GM18498 (cell line): ENCODE measurements at regions not wholly inside any gene's neighbourhood (a gene's known extent, or its start where the extent isn't known, plus 50 kb on each side); places are given as distances from the start of the nearest gene placed in this dataset.

ENCODE experiments used
- ATAC-seq: cut with Tn5 transposase; IDR thresholded peaks from one replicate; pipeline ENCODE4 v1.9.1; 2021; ENCODE audit warnings: mild to moderate bottlenecking, moderate library complexity; ENCODE audit not compliant: unreplicated experiment

DNA sequence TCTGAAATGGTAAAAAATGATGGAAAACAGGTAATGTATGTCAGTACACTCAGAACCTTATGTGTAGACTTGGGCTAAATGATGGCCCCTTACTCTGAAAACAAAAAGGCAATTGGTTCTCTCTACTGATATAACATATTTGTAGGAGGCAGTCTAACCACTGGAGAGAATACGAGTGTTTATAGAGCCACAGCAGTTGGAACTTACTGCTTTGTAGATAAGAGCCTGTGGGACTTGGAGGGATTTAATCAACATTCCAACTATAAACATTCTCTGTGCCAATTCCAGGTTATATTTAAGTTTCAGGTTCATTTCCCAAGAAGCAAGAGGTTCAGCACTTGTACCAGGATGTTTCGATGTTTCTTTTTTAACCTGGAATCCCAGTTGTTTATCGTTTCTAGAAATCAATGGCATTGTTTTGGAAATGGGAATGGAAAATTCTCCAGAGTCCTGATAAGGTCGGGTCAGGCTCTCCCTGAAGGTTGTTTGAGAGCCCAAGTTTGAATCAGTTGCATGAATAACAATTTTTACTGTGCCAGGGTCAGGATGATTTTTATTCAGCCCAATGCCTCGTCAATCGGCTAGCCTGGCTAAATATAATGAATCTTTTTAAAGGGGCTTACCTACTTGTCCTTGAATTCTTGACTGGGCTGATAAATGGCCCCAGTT is 278.4 kb upstream of the FAM98A start:
- ATAC-seq, result no peak

DNA sequence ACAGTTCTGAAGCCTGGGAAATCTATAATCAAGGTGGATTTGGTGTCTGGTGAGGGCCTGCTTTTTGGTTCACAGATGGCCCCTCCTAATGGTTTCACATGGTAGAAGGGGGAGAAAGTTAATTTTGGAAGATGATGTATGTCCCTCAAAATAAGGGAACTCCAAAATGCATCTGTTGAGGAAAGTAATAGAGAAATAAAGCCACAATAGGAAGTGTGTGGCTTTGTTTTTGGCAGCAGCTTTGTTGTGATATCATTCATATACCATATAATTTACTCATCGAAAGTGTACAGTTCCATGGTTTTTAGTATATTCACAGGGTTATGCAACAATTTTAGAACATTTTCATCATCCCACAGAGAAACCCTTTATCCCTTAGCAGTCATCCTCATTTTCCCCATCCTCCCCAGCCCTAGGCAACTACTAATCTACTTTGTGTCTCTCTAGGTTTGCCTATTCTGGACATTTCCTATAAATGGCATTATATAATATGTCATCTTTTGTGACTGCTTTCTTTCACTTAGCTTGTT is 274.0 kb upstream of the FAM98A start:
- ATAC-seq, result no peak

DNA sequence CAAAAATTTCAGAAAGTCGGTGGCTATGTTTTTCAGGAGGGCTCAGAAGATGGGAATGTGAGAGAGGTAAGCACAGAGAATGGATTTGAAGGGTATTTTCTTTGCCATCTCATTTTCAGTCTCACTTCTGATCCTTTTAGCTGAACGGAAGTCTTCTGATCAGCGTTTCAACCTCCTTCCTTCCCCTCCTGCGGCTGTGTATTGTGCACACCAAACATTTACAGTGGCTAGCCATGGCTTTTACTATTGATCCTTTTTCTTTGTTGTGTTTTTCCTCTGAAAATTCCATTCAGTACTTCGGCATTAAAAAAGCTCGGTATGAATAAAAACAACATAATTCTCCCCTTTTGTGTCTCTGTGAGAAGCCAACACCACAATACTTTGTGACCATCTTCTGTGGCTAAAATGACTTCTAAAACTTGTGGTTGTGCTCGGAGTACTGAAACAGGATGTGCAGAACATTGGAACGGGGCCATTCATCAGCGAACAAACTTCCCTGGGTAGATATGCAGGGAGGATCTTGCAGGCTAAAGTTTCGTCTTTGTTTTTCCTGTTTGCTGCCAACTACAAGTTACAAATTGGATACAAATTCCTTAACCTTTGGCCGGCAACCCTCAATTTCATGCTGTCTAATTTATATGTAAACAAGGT is 260.8 kb upstream of the FAM98A start:
- ATAC-seq, result no peak

DNA sequence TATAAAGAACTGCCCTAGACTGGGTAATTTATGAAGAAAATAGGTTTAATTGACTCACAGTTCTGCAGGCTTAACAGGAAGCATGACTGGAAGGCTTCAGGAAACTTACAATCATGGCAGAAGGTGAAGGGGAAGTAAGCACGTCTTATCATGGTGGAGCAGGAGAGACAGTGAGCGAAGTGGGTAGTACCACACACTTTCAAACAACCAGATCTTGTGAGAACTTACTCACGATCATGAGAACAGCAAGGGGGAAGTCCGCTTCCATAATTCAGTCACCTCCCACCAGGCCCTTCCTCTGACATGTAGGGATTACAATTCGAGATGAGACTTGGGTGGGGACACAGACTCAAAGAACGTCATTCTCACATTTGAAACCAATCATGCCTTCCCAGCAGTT is 260.1 kb upstream of the FAM98A start:
- no peak for ATAC-seq

DNA sequence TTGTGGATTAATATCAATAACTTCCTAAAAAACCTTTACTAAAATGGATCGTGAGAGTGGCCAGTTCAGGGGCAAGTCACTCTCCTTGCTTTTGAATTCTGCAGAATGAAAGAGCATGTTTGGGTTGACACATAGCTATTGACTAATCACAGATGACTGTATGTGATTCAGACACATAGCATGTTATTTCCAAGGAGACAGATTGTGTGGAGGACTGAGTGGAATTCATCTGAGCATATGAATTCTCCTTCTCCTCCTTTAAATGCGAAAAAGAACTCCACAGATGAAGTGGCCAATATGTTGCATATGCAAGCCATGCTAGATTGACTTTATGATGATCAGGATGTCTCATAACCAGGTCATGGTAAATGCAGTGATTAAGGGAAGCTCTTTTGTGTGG is 249.4 kb upstream of the FAM98A start:
- ATAC-seq, result no peak

DNA sequence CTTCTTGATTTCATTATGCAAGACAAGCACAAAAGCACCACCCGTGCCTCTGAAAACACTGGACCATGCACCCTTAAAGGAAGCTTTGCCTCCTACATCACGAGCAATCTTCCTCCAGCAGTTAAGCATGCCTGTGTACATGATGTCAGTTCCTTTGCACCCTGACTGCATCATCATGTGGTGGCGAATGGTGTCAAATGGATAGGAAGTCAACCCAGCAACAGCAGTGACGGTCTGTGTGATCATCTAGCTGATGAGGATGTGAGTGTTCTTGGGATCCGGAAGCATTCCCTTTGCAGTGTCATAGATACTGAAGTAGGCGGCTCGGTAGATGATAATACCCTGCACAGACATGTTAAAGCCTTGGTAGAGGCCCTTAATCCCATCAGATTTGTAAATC is 240.7 kb upstream of the FAM98A start:
- no peak for ATAC-seq

DNA sequence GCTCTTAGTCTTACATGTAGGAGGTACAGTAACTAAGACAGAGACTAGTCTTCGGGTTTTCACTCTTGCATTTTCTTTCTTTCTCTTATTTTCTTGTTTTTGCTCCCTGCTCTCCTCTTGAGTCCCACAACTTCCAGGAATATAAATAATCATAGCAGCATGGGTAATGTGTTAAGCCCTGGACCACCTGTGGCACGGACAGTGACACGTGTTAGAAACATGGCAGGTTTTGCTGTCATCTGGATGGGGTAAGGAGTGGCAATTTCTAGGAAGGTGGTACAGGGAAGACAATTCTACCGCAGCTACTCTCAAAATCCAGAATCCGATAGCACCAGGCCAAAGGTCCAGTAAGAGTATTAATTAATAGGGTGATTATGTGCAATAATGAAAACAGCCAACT is 237.5 kb upstream of the FAM98A start:
- ATAC-seq, result no peak

DNA sequence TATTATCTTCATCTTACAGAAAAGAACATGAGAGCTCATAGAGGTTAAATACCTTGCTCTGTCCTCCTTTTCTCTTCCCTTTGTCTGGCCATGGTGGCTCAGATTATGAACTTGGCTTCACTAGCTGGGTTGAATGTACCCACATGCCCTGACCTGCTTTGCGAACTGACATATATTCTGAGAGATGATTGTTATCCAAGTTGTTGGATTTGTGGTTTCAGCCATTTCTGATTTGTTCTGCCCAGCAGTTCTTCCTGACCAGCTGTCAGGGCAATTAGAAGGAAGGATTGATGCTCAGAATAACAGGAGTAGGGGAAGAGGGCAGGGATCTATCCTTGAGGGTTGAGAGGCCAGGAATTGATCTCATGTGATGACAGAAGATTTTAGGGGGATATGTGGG is 236.8 kb upstream of the FAM98A start:
- no peak for ATAC-seq

DNA sequence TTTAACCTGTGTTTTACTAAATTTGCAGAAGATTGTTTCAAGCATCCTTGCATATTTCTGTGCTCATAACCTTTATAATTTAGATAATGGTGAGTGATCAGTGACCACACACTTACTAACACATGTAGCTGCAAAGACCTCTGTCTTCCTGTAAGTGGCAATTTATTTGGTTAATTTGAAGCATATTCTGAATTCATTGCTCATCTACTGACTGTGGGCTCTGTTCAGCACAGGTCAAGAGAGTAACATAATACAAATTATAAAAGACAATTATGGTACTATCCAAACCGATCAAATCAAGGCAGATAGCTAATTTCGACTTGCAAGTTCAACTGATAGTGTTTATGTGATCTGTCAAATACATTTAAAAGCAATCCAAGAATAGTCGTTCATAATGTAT is 223.9 kb upstream of the FAM98A start:
- no peak for ATAC-seq

DNA sequence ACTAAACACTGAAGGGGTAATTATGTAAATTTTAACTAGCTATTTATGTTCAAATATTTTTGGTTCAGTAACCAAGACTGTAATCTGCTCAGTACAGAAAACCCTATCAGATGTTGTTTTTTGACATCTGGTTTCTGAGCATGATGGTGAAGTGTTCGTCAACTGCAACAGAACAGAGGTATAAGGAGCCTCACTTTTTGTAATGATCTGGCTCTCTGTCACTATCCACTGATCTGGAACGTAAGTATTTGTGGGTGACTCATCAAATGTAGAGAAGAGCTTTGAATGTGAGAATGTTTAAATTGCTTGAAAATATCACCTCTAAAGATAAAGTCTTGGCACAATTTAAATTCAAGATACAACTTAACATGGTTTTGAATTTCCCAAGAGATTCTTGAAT is 213.6 kb upstream of the FAM98A start:
- ATAC-seq, result no peak

DNA sequence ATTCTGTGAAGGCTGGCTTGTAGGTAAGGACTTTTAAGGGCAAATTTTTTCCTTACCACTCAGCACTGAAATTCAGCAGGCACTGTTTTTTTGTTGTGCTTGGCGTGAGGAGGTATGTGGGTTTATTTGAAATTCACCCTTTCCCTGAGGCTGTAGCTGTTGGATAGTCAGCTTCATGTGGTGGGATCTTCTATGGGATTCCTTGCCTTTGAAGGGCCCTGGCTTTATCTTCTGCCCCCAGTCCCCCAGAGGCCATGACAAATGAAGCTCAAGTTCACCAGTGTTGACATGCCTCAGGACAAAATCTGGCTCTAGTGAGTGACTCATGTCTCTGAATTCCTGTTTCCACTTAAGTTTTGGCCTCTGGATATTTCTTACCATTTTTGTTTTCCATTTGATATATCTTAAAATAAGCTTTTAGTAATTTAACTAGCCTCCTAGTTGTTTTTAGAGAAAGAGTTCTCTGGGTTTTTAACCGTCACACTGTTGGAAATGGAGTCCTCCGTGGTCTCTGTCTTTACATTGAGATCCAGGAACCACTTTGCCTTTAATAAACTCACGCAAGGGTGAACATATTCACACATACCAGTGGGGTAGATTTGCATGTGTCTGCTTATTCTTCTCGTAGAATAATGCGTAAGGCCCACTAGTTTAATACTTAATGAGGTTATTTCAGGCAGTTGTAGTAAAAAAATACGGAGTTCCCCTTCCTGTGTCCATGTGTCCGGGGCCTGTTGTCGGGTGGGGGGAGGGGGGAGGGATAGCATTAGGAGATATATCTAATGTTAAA is 211.1 kb upstream of the FAM98A start:
- ATAC-seq, result no peak

DNA sequence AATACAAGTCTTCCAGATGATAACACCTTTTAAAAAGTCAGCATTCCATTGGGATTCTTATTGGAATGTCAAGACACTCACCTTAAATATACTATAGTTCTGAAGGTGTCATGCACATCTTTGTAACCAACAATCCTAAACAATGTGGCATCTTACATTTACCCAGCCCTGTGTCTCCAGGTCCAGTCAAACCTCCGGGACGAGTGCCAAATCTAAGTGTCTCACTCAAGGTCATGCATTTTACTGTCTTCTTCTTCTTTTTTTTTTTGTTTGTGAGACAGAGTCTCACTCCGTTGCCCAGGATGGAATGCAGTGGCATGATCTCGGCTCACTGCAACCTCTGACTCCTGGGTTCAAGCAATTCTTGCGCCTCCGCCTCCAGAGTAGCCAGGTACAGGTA is 206.9 kb upstream of the FAM98A start:
- no peak for ATAC-seq

DNA sequence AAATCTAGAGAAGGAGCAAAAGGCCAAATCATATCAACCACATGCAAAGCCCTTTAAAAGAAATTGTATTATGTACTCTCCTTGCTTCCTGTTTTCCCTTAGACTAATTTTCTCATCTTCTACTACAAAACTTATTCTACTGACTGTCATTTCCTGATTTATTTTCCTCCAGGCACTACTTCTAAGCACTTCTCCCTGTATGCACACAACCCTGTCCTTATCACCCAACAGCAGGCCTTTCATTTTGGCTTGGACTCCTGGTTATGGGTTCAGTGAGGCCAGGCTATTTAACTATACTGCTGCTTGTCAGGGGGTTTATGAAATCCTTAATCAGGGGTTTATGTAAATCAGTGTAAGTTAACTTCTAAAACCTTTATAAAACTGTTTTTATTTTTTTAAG is 205.1 kb upstream of the FAM98A start:
- ATAC-seq, result no peak

DNA sequence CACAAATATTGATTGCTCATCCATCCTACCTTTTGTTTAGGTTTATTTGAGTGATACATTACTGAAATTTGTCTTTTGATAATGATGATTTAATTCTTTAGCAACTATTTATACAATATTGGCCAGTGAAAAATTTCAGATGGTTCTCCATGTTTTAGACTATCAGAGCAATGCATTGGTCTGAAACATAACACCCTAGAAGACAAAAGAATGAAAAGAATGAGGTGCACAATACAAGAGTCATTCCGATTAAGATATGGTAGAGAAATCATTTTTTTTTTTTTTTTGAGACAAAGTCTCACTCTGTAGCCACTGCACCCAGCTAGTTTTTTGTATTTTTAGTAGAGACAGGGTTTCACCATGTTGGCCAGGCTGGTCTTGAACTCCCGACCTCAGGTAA is 197.4 kb upstream of the FAM98A start:
- no peak for ATAC-seq

DNA sequence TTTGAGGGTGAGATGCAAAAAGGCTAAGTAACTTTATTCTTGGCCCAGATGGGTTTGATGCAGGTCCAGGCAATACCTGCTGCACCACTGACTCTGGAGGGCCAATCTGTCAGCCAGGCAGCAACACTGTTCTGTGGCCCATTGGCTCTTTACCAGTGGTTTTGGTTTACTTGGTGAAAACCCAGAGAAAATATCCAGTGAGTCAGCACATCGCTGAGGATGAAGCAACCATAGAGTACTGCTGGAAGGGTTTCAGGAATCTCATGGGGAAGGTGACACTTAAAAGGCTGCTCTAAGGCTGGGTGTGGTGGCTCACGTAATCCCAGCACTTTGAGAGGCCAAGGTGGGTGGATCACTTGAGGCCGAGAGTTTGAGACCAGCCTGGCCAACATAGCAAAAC is 192.5 kb upstream of the FAM98A start:
- ATAC-seq, result no peak

DNA sequence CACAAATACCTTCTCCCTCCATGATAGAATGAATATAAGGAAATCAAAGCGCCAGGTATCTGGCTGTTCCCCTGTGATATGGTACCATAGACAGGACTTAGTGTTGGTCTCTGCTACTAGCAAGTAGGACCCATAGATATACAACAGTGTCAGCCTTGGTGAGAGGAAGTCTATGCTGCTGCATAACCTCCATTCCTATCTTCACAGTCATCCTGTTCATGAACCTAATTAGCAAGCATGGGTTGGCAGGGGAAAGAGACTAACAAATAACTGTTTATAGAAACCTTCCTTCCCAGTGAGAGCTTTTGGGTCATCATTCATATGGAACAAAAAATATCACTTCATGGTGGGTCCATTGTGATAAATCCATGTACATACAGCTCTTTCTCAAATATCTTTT is 188.9 kb upstream of the FAM98A start:
- ATAC-seq, result no peak

DNA sequence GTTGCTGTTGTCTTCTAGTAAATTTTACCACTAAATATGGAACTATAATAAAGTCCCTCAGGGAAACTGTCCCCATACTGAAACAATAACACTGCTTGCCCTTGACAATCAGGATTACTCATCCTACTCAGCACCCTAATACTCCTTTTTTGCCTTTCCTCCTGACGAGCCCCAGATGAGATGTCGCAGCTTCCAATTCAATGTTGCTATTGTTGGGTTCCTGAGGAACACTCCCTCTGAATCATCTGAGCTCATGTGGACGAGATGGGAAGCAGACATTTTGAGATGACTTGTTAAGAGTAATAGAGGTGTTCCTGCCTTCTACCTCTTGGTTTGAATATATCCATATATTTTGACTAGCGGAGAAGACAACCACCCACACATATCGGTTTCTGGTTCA is 187.8 kb upstream of the FAM98A start:
- ATAC-seq, result no peak

DNA sequence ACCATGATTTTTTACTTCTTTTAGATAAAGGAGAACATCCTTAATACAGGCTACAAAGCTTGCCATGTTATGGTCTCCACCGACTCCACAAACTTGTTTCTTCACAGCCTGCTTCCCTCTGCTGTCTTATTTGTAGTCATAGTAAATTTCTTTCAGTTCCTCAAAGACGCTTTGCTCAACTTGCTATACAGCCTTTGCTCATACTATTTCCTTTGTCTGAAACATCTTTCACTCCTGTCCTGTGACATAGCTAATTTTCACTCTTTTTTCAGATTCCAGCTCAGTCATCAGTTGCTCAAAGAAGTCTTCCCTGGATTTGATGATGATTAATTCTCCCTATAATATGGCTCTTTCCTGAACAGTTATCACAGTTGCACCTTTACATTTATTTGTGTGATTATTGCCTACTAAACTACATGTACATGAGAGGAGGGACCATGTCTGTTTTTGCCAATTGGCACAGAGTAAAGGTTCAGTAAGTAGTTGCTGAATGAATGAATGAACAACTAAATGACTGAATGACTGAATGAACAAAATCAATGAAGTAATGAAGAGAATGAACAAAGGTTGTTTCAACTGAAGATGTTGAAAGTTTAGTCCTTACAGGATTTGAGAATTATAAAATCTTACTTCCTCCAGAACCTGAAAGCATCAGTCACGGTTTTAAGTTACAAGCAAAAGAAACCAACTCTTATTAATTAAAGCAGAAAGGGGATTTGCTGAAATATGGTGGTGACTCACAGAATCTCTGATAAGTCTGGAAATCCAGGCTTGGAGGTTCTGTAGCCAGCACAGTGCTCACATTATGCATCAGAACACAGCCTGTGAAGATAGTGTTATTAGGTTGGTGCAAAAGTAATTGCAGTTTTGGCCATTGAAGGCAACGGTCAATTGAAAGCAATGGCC is 186.4 kb upstream of the FAM98A start:
- ATAC-seq, result peak; percentile 95

DNA sequence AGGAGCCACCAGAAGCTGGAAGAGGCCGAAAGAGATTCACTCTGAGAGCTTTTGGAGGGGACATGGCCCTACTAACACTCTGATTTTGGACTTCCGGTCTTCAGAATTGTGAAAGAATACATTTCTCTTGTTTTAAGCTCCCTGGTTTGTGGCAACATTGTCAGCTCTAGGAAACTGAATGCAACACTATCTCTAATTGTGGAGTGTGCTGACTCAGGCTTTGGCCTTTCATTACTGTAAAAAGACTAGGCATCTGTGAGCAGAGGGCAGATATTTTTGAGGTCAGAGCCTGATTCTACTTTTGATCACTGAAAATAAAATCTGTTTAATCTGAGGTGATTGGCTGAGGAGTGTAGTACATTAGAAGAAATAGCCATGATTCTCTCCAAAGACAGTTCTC is 185.4 kb upstream of the FAM98A start:
- ATAC-seq, result no peak

DNA sequence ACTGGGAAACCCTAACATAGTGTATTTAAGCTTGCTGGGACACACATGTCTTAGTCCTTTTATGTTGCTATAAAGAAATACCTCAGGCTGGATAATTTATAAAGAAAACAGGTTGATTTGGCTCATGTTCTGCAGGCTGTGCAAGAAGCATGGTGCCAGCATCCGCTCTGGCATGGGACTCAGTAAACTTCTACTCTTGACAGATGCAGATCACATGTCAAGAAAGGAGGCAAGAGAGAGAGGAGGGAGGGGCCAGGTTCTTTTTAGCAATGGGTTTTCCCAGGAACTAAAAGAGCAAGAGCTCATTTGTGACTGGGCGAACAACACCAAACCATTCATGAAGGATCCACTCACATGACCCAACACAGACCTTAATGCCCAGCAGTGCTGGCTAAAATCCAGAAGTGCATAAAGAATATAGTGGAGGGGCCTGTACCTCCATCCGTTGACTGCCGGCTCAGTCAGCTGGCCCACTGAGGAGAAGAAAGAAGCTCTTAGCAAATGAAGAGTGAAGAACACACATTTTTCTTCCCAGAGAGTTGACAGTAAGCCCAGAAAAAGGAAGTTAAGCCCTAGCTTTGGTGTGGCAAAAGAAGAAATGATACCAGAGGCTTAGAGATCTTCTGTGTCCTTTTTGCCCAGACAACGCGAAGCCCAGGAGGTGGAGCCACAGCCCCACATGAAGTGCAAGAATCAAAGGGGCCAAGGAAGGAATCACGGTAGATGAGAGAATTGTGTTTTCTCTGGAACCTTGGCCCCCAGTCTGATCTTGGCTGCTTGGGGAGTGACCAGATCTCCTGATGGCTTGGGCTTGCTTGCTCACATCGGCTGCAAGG is 183.5 kb upstream of the FAM98A start:
- no peak for ATAC-seq
